Heart right ventricle (tissue), 16 donors: ENCODE measurements at regions not wholly inside any gene's neighbourhood (a gene's known extent, or its start where the extent isn't known, plus 50 kb on each side); places are given as distances from the start of the nearest gene placed in this dataset.

ENCODE experiments used
- ATAC-seq, 8 donors: fragments of 200-7000 bp; cut with Tn5 transposase; one replicate each; pipeline ENCODE4 v1.9.1; 2020; ENCODE audit warnings: mild to moderate bottlenecking in 8 of 8, moderate library complexity in 8 of 8, moderate number of reproducible peaks in 1 of 8
- DNase-seq, 2 donors: peaks; one replicate each; pipeline ENCODE4 v3.0.0-alpha.2; 2020
- H3K27ac ChIP-seq, 10 donors: fragments of 200-600 bp; sonication (generic) in 2 of 10; one replicate each; pipeline versions ENCODE4 v1.5.0 to v1.8.0; 2020 to 2022; ENCODE audit warnings: mild to moderate bottlenecking in 3 of 10
- H3K27me3 ChIP-seq, 7 donors: fragments of 200-600 bp; one replicate each; pipeline ENCODE4 v1.8.0; 2021 to 2022; ENCODE audit warnings: mild to moderate bottlenecking in 2 of 7
- H3K36me3 ChIP-seq, 9 donors: fragments of 200-600 bp; sonication (generic) in 1 of 9; one replicate each; pipeline versions ENCODE4 v1.5.0 to v1.8.0; 2020 to 2022; ENCODE audit warnings: mild to moderate bottlenecking in 2 of 9
- H3K4me1 ChIP-seq, 9 donors: fragments of 200-600 bp; sonication (generic) in 1 of 9; one replicate each; pipeline versions ENCODE4 v1.5.0 to v1.8.0; 2020 to 2022; ENCODE audit warnings: mild to moderate bottlenecking in 4 of 9
- H3K4me3 ChIP-seq, 10 donors: fragments of 200-600 bp; sonication (generic) in 2 of 10; one replicate each; pipeline versions ENCODE4 v1.5.0 to v1.8.0; 2020 to 2022; ENCODE audit warnings: mild to moderate bottlenecking in 7 of 10, moderate library complexity in 2 of 10
- H3K9me3 ChIP-seq, 11 donors: fragments of 200-600 bp in 10 of 11; sonication (generic) in 2 of 11; one replicate each; pipeline versions ENCODE4 v1.5.0 to v1.8.0; 2013 to 2022; ENCODE audit warnings: mild to moderate bottlenecking in 2 of 11, control low read depth in 1 of 11, moderate library complexity in 1 of 11
- CTCF ChIP-seq, 9 donors: fragments of 200-600 bp; sonication (generic) in 2 of 9; IDR thresholded peaks; one replicate each; pipeline versions ENCODE4 v1.5.0 to v1.8.0; 2021 to 2022; ENCODE audit warnings: antibody characterized with exemption in 9 of 9, mild to moderate bottlenecking in 5 of 9, moderate library complexity in 1 of 9
- WGBS, 2 donors: extraction: QIAGEN DNeasy Blood & Tissue Kit; methylation state at CpG; one replicate each; pipeline ENCODE4 v1.1.7; 2013; ENCODE audit warnings: inconsistent platforms in 1 of 2; 5-methylcytosine and 5-hydroxymethylcytosine counted together
- intact Hi-C, 10 donors: fragments of 100-400 bp; cut with DNase I; formaldehyde crosslinking; loops; one replicate each; pipeline versions ENCODE4 v1.11.1 to v1.14.2; 2022
- donor health status: Arrhythmogenic right ventricular cardiomyopathy.
- donor health status: ischemic (EF 13 %, LVEDD 7.1; RV severe dilation, severe dysfunction).
- donor health status: healthy with polysubstance abuse.
- donor health status: DM: no; HTN: yes; CAD: no.
- donor health status: DM: no; HTN: no; CAD: no.
- donor health status: ischemic (EF 25% LVEDD 6.9; RV normal size, moderate dysfunction).
- donor health status: ischemic (EF 25% LVEDD 5.7; RV mildly dilated, moderate dysfunction).
- donor health status: healthy.
- donor health status: DM: yes; HTN: yes; CAD: no.
- donor health status: Ischemic cardiomyopathy.
- donor health status: ischemic (EF 35%, LVEDD 5.7; RV mildly dilated, moderate dysfunction).
- donor health status: nonischemic (EF 11% LVEDD 7.7; RV severe dilation, severe dysfunction).
- donor health status: DM: yes; HTN: yes; CAD: no.
- donor health status: PGD.
- donor health status: ischemic (EF 29% LVEDD 5.4; RV normal size, mild dysfunction).
- donor health status: nonischemic (EF 23%, LVEDD 6.1; RV moderate dilation, normal function).

GRCh38 chr5:124468671-124469411, 277.6 kb downstream of the ZNF608 start:
- Histone ChIP-seq H3K9me3 (no peaks in the 10 kb centered on the region), H3K27ac (no peak overlapping the region), H3K4me1 (peaks cover 0 to 3% (median 0%) of the 10 kb centered on the region in 9 donors), H3K27me3 (no peaks in the 10 kb centered on the region), H3K4me3 (no peak overlapping the region), H3K36me3 (no peaks in the 10 kb centered on the region)
- intact Hi-C loops: no loop called here
- ATAC-seq: no peak
- DNase-seq: no peak
- 87 to 90% methylated on average over 5 of the region's 5 CpGs for WGBS, 2 donors
- TF ChIP-seq CTCF (IDR thresholded peaks at IDR 0.05): no peak

GRCh38 chr5:124467745-124468144, 278.7 kb downstream of the ZNF608 start:
- Histone ChIP-seq H3K27ac (no peak overlapping the region), H3K9me3 (no peaks in the 10 kb centered on the region), H3K27me3 (no peaks in the 10 kb centered on the region), H3K4me1 (peaks cover 0 to 6% (median 0%) of the 10 kb centered on the region in 9 donors), H3K4me3 (no peak overlapping the region), H3K36me3 (no peaks in the 10 kb centered on the region)
- intact Hi-C loops: no loop called here
- WGBS, 2 donors: 95 to 100% methylated on average over 1 of the region's 1 CpG
- DNase-seq (no peak), ATAC-seq (no peak)
- TF ChIP-seq CTCF (IDR thresholded peaks at IDR 0.05): no peak

DNA sequence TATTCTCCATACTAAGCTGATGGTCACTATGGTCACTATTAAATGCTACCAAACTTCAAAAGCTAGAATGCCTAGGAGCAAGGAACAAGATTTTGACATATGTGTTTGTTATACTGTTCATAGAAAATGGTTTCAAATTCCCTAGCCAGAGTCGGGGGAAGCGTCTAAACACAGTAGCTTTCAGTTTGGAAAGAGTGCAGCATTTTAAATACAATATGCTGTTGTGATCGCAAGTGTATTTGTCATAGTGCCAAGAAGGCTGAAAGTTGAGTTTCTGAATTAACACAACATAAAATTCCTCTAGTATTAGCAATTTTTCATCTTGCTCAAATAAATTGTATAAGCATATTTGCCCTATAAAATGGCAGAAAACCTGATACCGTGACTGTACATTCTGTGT, 280.4 kb downstream of the ZNF608 start:
- no peaks in the 10 kb centered on the region for H3K9me3 ChIP-seq
- ATAC-seq: no peak
- no peak for DNase-seq
- no peak overlapping the region for H3K27ac ChIP-seq
- no peak overlapping the region for H3K4me3 ChIP-seq
- WGBS, 2 donors: 81 to 83% methylated on average over 4 of the region's 4 CpGs
- H3K27me3 ChIP-seq: no peaks in the 10 kb centered on the region
- peaks cover 0 to 15% (median 12%) of the 10 kb centered on the region in 9 donors for H3K4me1 ChIP-seq
- intact Hi-C loops: no loop called here
- no peaks in the 10 kb centered on the region for H3K36me3 ChIP-seq
- TF ChIP-seq CTCF (IDR thresholded peaks at IDR 0.05): no peak

DNA sequence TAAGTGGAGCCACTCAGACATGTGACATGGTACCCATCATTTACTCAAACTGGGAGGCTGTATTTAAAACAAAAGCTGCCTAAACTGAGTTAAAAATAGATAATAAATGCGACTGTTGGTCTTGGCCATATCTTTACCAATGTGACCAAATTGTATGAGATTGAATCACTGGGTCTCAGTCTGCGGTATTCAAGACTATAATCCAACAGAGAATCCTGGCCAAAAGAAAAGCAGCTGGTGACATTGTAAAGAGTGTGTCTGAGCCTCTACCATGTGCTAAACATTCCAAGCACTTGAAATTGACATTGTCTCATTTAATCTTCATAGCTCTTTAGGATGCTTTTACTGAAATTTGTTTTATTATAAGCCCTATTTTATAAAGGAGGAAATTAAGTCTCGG, 282.6 kb downstream of the ZNF608 start:
- Histone ChIP-seq H3K27ac (no peak overlapping the region), H3K36me3 (no peaks in the 10 kb centered on the region), H3K4me1 (peaks cover 0 to 17% (median 13%) of the 10 kb centered on the region in 9 donors), H3K4me3 (no peak overlapping the region), H3K9me3 (peaks cover 0 to 18% (median 0%) of the 10 kb centered on the region in 11 donors), H3K27me3 (no peaks in the 10 kb centered on the region)
- DNase-seq (no peak), ATAC-seq (no peak)
- intact Hi-C loops: no loop called here
- no peak for TF ChIP-seq CTCF (IDR thresholded peaks at IDR 0.05)
- 65 to 66% methylated on average over 3 of the region's 3 CpGs for WGBS, 2 donors
